H1 (cell line): ENCODE measurements at regions not wholly inside any gene's neighbourhood (a gene's known extent, or its start where the extent isn't known, plus 50 kb on each side); places are given as distances from the start of the nearest gene placed in this dataset.

Source experiments
- CTCF ChIA-PET: fragments of 300-600 bp; sonication (Branson Sonifier 250); formaldehyde crosslinking; loops from one replicate; lab custom pipeline; 2021; ENCODE audit not compliant: partially characterized antibody; lab: Charles Lee
- POLR2A ChIA-PET: fragments of 300-600 bp; sonication (Branson Sonifier 250); formaldehyde crosslinking; loops from one replicate; lab custom pipeline; 2021; ENCODE audit warnings: inconsistent platforms; ENCODE audit not compliant: partially characterized antibody; lab: Charles Lee
- DNase-seq, 2 experiments: peaks; one replicate each; pipeline versions ENCODE4 v3.0.0 to v3.0.0-alpha.2; 2010 to 2022; ENCODE audit warnings: low spot score in 2 of 2, low read depth in 1 of 2, mixed read lengths in 1 of 2
- FAIRE-seq: peaks from 2 replicates; lab custom pipeline; 2011; peaks lifted over from hg19 to GRCh38; lab: Jason Lieb, UNC
- H2AFZ ChIP-seq: 2 replicates; pipeline ENCODE4 v1.8.1; 2012; ENCODE audit warnings: low read length, inconsistent platforms
- H2AK5ac ChIP-seq: 2 replicates; pipeline ENCODE4 v1.6.1; 2013; ENCODE audit warnings: low read depth, low read length
- H2BK120ac ChIP-seq: replicated peaks from 2 replicates; pipeline ENCODE3; 2013; ENCODE audit warnings: low read depth, low read length, inconsistent platforms
- H2BK12ac ChIP-seq: 2 replicates; pipeline ENCODE4 v1.6.1; 2013; ENCODE audit warnings: low read depth, low read length
- H2BK15ac ChIP-seq: 2 replicates; pipeline ENCODE4 v1.6.1; 2013; ENCODE audit warnings: low read length
- H2BK20ac ChIP-seq: 2 replicates; pipeline ENCODE4 v1.6.1; 2013; ENCODE audit warnings: low read length
- H2BK5ac ChIP-seq: 2 replicates; pipeline ENCODE4 v1.6.1; 2013; ENCODE audit warnings: low read depth, low read length
- H3K14ac ChIP-seq: 2 replicates; pipeline ENCODE4 v1.6.1; 2013; ENCODE audit warnings: inconsistent platforms; ENCODE audit not compliant: insufficient read length
- H3K18ac ChIP-seq: 2 replicates; pipeline ENCODE4 v1.6.1; 2013; ENCODE audit warnings: low read length; ENCODE audit errors: extremely low read depth
- H3K23ac ChIP-seq: 2 replicates; pipeline ENCODE4 v1.6.1; 2013; ENCODE audit warnings: inconsistent platforms; ENCODE audit not compliant: insufficient read length
- H3K23me2 ChIP-seq: 2 replicates; pipeline ENCODE4 v1.6.1; 2013; ENCODE audit warnings: low read depth, low read length
- H3K27ac ChIP-seq: 2 replicates; pipeline ENCODE4 v1.6.1; 2011; ENCODE audit warnings: low read depth, low read length, inconsistent platforms
- H3K27me3 ChIP-seq, 4 experiments: replicated peaks in 1 of 4; 1 replicate in 1 of 4; 2 replicates in 3 of 4; pipeline versions ENCODE4 v1.6.1 to v1.8.1; 2011 to 2013; ENCODE audit warnings: low read length in 3 of 4, mild to moderate bottlenecking in 3 of 4, inconsistent platforms in 2 of 4, mixed read lengths in 2 of 4, moderate library complexity in 1 of 4; ENCODE audit not compliant: control insufficient read depth in 3 of 4, insufficient read depth in 3 of 4; ENCODE audit errors: extremely low read depth in 1 of 4
- H3K36me3 ChIP-seq, 4 experiments: 2 replicates each; pipeline versions ENCODE4 v1.6.1 to v1.8.1; 2011 to 2013; ENCODE audit warnings: mild to moderate bottlenecking in 4 of 4, low read length in 3 of 4, moderate library complexity in 2 of 4, control low read depth in 1 of 4, inconsistent platforms in 1 of 4; ENCODE audit not compliant: insufficient read depth in 4 of 4, control insufficient read depth in 2 of 4
- H3K4ac ChIP-seq: replicated peaks from 2 replicates; pipeline ENCODE3; 2013; ENCODE audit warnings: low read length, low read depth, mixed read lengths, inconsistent platforms; ENCODE audit not compliant: insufficient read length
- H3K4me1 ChIP-seq, 4 experiments: replicated peaks in 1 of 4; 1 replicate in 1 of 4; 2 replicates in 3 of 4; pipeline versions ENCODE4 v1.6.1 to v1.8.1; 2011 to 2013; ENCODE audit warnings: low read length in 3 of 4, inconsistent platforms in 2 of 4, mixed read lengths in 1 of 4; ENCODE audit not compliant: insufficient read depth in 4 of 4, control insufficient read depth in 3 of 4
- H3K4me2 ChIP-seq, 2 experiments: 2 replicates each; pipeline versions ENCODE4 v1.6.1 to v1.8.1; 2011 to 2013; ENCODE audit warnings: low read depth in 2 of 2, low read length in 2 of 2, control low read depth in 1 of 2, inconsistent platforms in 1 of 2, mild to moderate bottlenecking in 1 of 2; ENCODE audit not compliant: insufficient read depth in 1 of 2
- H3K4me3 ChIP-seq, 4 experiments: fragments of 200-600, 300-600 bp in 1 of 4; sonication (generic), shearing (Covaris generic), sonication (Bioruptor Twin) in 1 of 4; 2 replicates each; pipeline versions ENCODE4 v1.5.1 to v1.8.1; 2011 to 2016; ENCODE audit warnings: low read length in 4 of 4, low read depth in 3 of 4, control low read depth in 2 of 4, inconsistent platforms in 2 of 4, mild to moderate bottlenecking in 2 of 4, mixed read lengths in 1 of 4, moderate library complexity in 1 of 4; ENCODE audit not compliant: insufficient read depth in 2 of 4; ENCODE audit errors: extremely low read depth in 1 of 4
- H3K56ac ChIP-seq: replicated peaks from 2 replicates; pipeline ENCODE3; 2013; ENCODE audit warnings: low read depth, mild to moderate bottlenecking, mixed read lengths, low read length, inconsistent platforms; ENCODE audit not compliant: insufficient read length
- H3K79me1 ChIP-seq: 2 replicates; pipeline ENCODE4 v1.6.1; 2013; ENCODE audit warnings: low read depth, low read length, control low read depth
- H3K79me2 ChIP-seq, 2 experiments: 2 replicates each; pipeline versions ENCODE4 v1.6.1 to v1.8.1; 2012 to 2013; ENCODE audit warnings: low read length in 2 of 2, mild to moderate bottlenecking in 2 of 2, inconsistent platforms in 1 of 2; ENCODE audit not compliant: insufficient read depth in 2 of 2, control insufficient read depth in 1 of 2
- H3K9ac ChIP-seq, 4 experiments: replicated peaks in 1 of 4; 1 replicate in 1 of 4; 2 replicates in 3 of 4; pipeline versions ENCODE4 v1.6.1 to v1.8.1; 2011 to 2013; ENCODE audit warnings: low read depth in 3 of 4, low read length in 3 of 4, control low read depth in 2 of 4, mild to moderate bottlenecking in 2 of 4, moderate library complexity in 2 of 4, inconsistent platforms in 1 of 4; ENCODE audit errors: extremely low read depth in 1 of 4
- H3K9me3 ChIP-seq, 2 experiments: 2 replicates each; pipeline versions ENCODE4 v1.6.1 to v1.8.1; 2012 to 2013; ENCODE audit warnings: mild to moderate bottlenecking in 2 of 2, moderate library complexity in 2 of 2, control low read depth in 1 of 2, inconsistent platforms in 1 of 2, low read depth in 1 of 2, low read length in 1 of 2, mixed read lengths in 1 of 2; ENCODE audit not compliant: insufficient read depth in 2 of 2
- H4K20me1 ChIP-seq, 2 experiments: replicated peaks in 1 of 2; 2 replicates each; pipeline versions ENCODE3 to v1.8.1; 2011 to 2013; ENCODE audit warnings: inconsistent platforms in 2 of 2, low read length in 2 of 2, mild to moderate bottlenecking in 1 of 2; ENCODE audit not compliant: insufficient read depth in 2 of 2, control insufficient read depth in 1 of 2
- H4K5ac ChIP-seq: 2 replicates; pipeline ENCODE4 v1.6.1; 2013; ENCODE audit warnings: low read length, low read depth, mixed read lengths, inconsistent platforms; ENCODE audit not compliant: insufficient read length
- H4K8ac ChIP-seq: 2 replicates; pipeline ENCODE4 v1.8.0; 2013; ENCODE audit warnings: mild to moderate bottlenecking, moderate library complexity, low read length, inconsistent platforms; ENCODE audit not compliant: insufficient read depth; ENCODE audit errors: extremely low read depth
- H4K91ac ChIP-seq: replicated peaks from 2 replicates; pipeline ENCODE3; 2013; ENCODE audit warnings: low read length, mixed read lengths, inconsistent platforms; ENCODE audit not compliant: insufficient read length
- KDM1A ChIP-seq: fragments of 200-600, 300-600 bp; sonication (generic); IDR thresholded peaks from 2 replicates; pipeline ENCODE4 v1.7.1; 2016; ENCODE audit warnings: mild to moderate bottlenecking, low read length, borderline replicate concordance
- RAD21 ChIP-seq, 2 experiments: IDR thresholded peaks in 1 of 2; conservative IDR thresholded peaks in 1 of 2; 2 replicates each; pipeline ENCODE4 v1.6.1; 2011; ENCODE audit warnings: low read depth in 2 of 2, low read length in 2 of 2, improper control_type of control experiment in 1 of 2, inconsistent platforms in 1 of 2, mild to moderate bottlenecking in 1 of 2, moderate library complexity in 1 of 2
- SP1 ChIP-seq: IDR thresholded peaks from 2 replicates; pipeline ENCODE4 v1.6.1; 2011; ENCODE audit warnings: low read depth, low read length
- SP2 ChIP-seq: IDR thresholded peaks from 2 replicates; pipeline ENCODE4 v1.6.1; 2012; ENCODE audit warnings: mild to moderate bottlenecking, low read length, inconsistent platforms
- TBP ChIP-seq: IDR thresholded peaks from 2 replicates; pipeline ENCODE4 v1.6.1; 2011; ENCODE audit warnings: low read depth, low read length, improper control_type of control experiment
- WGBS, 2 experiments: shearing (Covaris generic) in 1 of 2; methylation state at CpG; one replicate each; pipeline versions ENCODE4 v1.1.6 to v1.1.7; 2013 to 2015; ENCODE audit warnings: low lambda C conversion rate in 2 of 2, mixed read lengths in 2 of 2, inconsistent platforms in 1 of 2, low coverage in 1 of 2, missing lambda C conversion rate in 1 of 2; ENCODE audit not compliant: insufficient replicate concordance in 2 of 2, insufficient coverage in 1 of 2, insufficient read length in 1 of 2; ENCODE audit errors: extremely low coverage in 1 of 2, missing lambda C conversion rate in 1 of 2; 5-methylcytosine and 5-hydroxymethylcytosine counted together
- TF ChIP-seq, protein P1 (sequence below): IDR thresholded peaks from 2 replicates; pipeline ENCODE4 v1.6.1; 2012; ENCODE audit warnings: inconsistent platforms

DNA sequence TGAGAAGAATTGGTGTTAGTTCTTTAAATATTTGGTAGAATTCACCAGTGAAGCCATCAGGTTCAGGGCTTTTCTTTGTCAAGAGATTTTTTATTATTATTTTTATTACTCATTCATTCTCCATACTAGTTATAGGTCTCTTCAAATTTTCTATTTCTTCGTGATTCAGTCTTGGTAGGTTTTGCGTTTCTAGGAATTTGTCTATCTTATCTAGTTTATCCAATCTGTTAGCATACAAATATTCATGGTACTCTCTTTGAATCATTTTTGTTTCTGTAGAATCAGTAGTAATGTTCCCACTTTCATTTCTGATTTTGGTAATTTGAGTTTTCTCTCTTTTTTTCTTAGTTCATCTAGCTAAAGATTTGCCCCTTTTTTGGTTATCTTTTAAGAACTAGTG, 52.3 kb upstream of the PRDM1 start:
- Histone ChIP-seq H3K4me2 (no peak overlapping the region), H3K4ac (no peak overlapping the region), H3K27me3 (no peaks in the 10 kb centered on the region), H2AK5ac (no peak overlapping the region), H3K27ac (no peak overlapping the region), H3K23me2 (no peaks in the 10 kb centered on the region), H2AFZ (no peak overlapping the region), H4K91ac (no peak overlapping the region), H3K9me3 (peaks cover 3% of the 10 kb centered on the region in 2 experiments; a peak in 1 of 4 replicates), H3K79me1 (no peaks in the 10 kb centered on the region), H3K4me1 (no peaks in the 10 kb centered on the region), H3K14ac (no peak overlapping the region), H3K36me3 (no peaks in the 10 kb centered on the region), H3K56ac (no peak overlapping the region), H2BK15ac (no peak overlapping the region), H3K79me2 (no peaks in the 10 kb centered on the region), H3K18ac (no peak overlapping the region), H4K8ac (no peak overlapping the region), H2BK12ac (no peak overlapping the region), H4K5ac (no peak overlapping the region), H2BK120ac (no peak overlapping the region), H2BK20ac (no peak overlapping the region), H2BK5ac (no peak overlapping the region), H4K20me1 (no peaks in the 10 kb centered on the region), H3K4me3 (no peak overlapping the region), H3K23ac (no peak overlapping the region), H3K9ac (no peak overlapping the region)
- no peak for FAIRE-seq
- TF ChIP-seq SP1: no peak
- no peak for TF ChIP-seq KDM1A
- no peak for TF ChIP-seq SP2
- TF ChIP-seq RAD21 (IDR thresholded peaks at IDR 0.05 in 1 of 2, conservative IDR thresholded peaks at IDR 0.05 in 1 of 2; ENCODE audit: low read depth in 2 of 2, low read length in 2 of 2): no peak
- no peak for TF ChIP-seq TBP
- TF ChIP-seq, protein P1, sequence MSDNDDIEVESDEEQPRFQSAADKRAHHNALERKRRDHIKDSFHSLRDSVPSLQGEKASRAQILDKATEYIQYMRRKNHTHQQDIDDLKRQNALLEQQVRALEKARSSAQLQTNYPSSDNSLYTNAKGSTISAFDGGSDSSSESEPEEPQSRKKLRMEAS: no peak
- ChIA-PET CTCF (no interaction called here), POLR2A (no interaction called here)
- DNase-seq: no peak
- WGBS, 2 experiments: 94% methylated on average over 2 of the region's 2 CpGs; no CpG with 5 or more reads in 1 of the 2 experiments
